ENCODE measurements at regions not wholly inside any gene's neighbourhood (a gene's known extent, or its start where the extent isn't known, plus 50 kb on each side); places are given as distances from the start of the nearest gene placed in this dataset.

- no peak overlapping the region for H3K4me3 ChIP-seq
- ATAC-seq: no peak
- H3K36me3 ChIP-seq: no peaks in the 10 kb centered on the region
- no peak for TF ChIP-seq CTCF (IDR thresholded peaks at IDR 0.05)
- no peak overlapping the region for H3K27ac ChIP-seq
- no peaks in the 10 kb centered on the region for H3K9me3 ChIP-seq
- intact Hi-C loops (cut with DNase I): no loop called here
- H3K4me1 ChIP-seq: no peaks in the 10 kb centered on the region
- no peak for DNase-seq
- no peaks in the 10 kb centered on the region for H3K27me3 ChIP-seq
Observed at GRCh38 chr3:137075020-137075419, 117.2 kb downstream of the IL20RB start.

- intact Hi-C loops (cut with DNase I): no loop called here
- TF ChIP-seq CTCF (IDR thresholded peaks at IDR 0.05): no peak
- Histone ChIP-seq H3K9me3 (no peaks in the 10 kb centered on the region), H3K36me3 (no peaks in the 10 kb centered on the region), H3K27ac (no peak overlapping the region), H3K4me1 (no peaks in the 10 kb centered on the region), H3K4me3 (no peak overlapping the region), H3K27me3 (no peaks in the 10 kb centered on the region)
- DNase-seq (no peak), ATAC-seq (no peak)
Observed at GRCh38 chr3:137078040-137078439, 120.3 kb downstream of the IL20RB start.

- intact Hi-C loops (cut with DNase I): no loop called here
- Histone ChIP-seq H3K4me3 (no peak overlapping the region), H3K4me1 (no peaks in the 10 kb centered on the region), H3K27ac (no peak overlapping the region), H3K27me3 (no peaks in the 10 kb centered on the region), H3K36me3 (no peaks in the 10 kb centered on the region), H3K9me3 (no peaks in the 10 kb centered on the region)
- DNase-seq (no peak), ATAC-seq (no peak)
- TF ChIP-seq CTCF (IDR thresholded peaks at IDR 0.05): no peak
Observed at GRCh38 chr3:137079571-137079970, 121.8 kb downstream of the IL20RB start.

GRCh38 chr3:137081711-137082110 lies 123.9 kb downstream of the IL20RB start:
- Histone ChIP-seq H3K4me1 (no peaks in the 10 kb centered on the region), H3K27ac (no peak overlapping the region), H3K9me3 (no peaks in the 10 kb centered on the region), H3K27me3 (no peaks in the 10 kb centered on the region), H3K36me3 (no peaks in the 10 kb centered on the region), H3K4me3 (no peak overlapping the region)
- TF ChIP-seq CTCF (IDR thresholded peaks at IDR 0.05): no peak
- DNase-seq (no peak), ATAC-seq (no peak)
- intact Hi-C loops (cut with DNase I): no loop called here

- Histone ChIP-seq H3K27me3 (no peaks in the 10 kb centered on the region), H3K4me3 (no peak overlapping the region), H3K4me1 (no peaks in the 10 kb centered on the region), H3K9me3 (no peaks in the 10 kb centered on the region), H3K27ac (no peak overlapping the region), H3K36me3 (no peaks in the 10 kb centered on the region)
- intact Hi-C loops (cut with DNase I): no loop called here
- no peak for DNase-seq
- TF ChIP-seq CTCF (IDR thresholded peaks at IDR 0.05): no peak
- no peak for ATAC-seq
Observed at GRCh38 chr3:137082763-137083162, 125.0 kb downstream of the IL20RB start.
